ENCODE measurements at regions not wholly inside any gene's neighbourhood (a gene's known extent, or its start where the extent isn't known, plus 50 kb on each side); places are given as distances from the start of the nearest gene placed in this dataset.

GRCh38 chr7:8353991-8354390 lies 79.4 kb upstream of the NXPH1 start:
- no peak for TF ChIP-seq RCOR1 (IDR thresholded peaks at IDR 0.05; ENCODE audit: low read length)
- no peak for TF ChIP-seq NRF1 (IDR thresholded peaks at IDR 0.05; ENCODE audit: low read depth, low read length)
- no peak for TF ChIP-seq JUND (IDR thresholded peaks at IDR 0.05)
- TF ChIP-seq REST (IDR thresholded peaks at IDR 0.05; ENCODE audit: low read depth, low read length) = no peak
- no peak for TF ChIP-seq FOXJ3 (CRISPR knock-in tag; IDR thresholded peaks at IDR 0.05)
- TF ChIP-seq EP300 (IDR thresholded peaks at IDR 0.05; ENCODE audit: borderline replicate concordance in 1 of 2, low read depth in 1 of 2, low read length in 1 of 2) = no peak
- no peak for TF ChIP-seq SMC3 (IDR thresholded peaks at IDR 0.05; ENCODE audit: low read depth, low read length)
- TF ChIP-seq SIN3A (IDR thresholded peaks at IDR 0.05; ENCODE audit: borderline replicate concordance, low read depth, low read length) = no peak
- no peak for TF ChIP-seq EZH2phosphoT487 (IDR thresholded peaks at IDR 0.05; ENCODE audit: borderline replicate concordance, low read depth)
- no peak for TF ChIP-seq NFIC (IDR thresholded peaks at IDR 0.05; ENCODE audit: borderline replicate concordance)
- no peak for TF ChIP-seq PBX3 (IDR thresholded peaks at IDR 0.05)
- TF ChIP-seq IRF3 (IDR thresholded peaks at IDR 0.05; ENCODE audit: low read depth, low read length) = no peak
- no peak overlapping the region for H3K9ac ChIP-seq
- CTCF ChIA-PET = no interaction called here
- peaks cover 0 to 10% of the 10 kb centered on the region in 2 experiments; a peak in 1 of 4 replicates for H3K4me1 ChIP-seq (ENCODE audit: control insufficient read depth in 1 of 2, insufficient read depth in 2 of 2, low read depth in 1 of 2, low read length in 1 of 2)
- H3K27me3 ChIP-seq (ENCODE audit: insufficient read depth) = no peaks in the 10 kb centered on the region
- WGBS (ENCODE audit: low lambda C conversion rate) = 71% methylated on average over 2 of the region's 2 CpGs
- no peak overlapping the region for H3K4me3 ChIP-seq (ENCODE audit: low read depth in 2 of 2, low read length in 1 of 2)
- no peaks in the 10 kb centered on the region for H4K20me1 ChIP-seq (ENCODE audit: insufficient read depth)
- no peaks in the 10 kb centered on the region for H3K79me2 ChIP-seq (ENCODE audit: insufficient read depth)
- DNase-seq = no peak
- H3F3A ChIP-seq (replicated peaks; ENCODE audit: insufficient read depth) = no peaks in the 10 kb centered on the region
- no peaks in the 10 kb centered on the region for H3K9me2 ChIP-seq
- no peaks in the 10 kb centered on the region for H3K36me3 ChIP-seq (replicated peaks in 1 of 2; ENCODE audit: control insufficient read depth in 1 of 2, insufficient read depth in 2 of 2, low read length in 1 of 2)
- no peak overlapping the region for H3K27ac ChIP-seq (ENCODE audit: low read depth in 2 of 2, low read length in 1 of 2)
- H3K9me3 ChIP-seq = no peaks in the 10 kb centered on the region
- POLR2A ChIA-PET = no interaction called here
- H2AFZ ChIP-seq (ENCODE audit: low read depth) = no peak overlapping the region
- H3K4me2 ChIP-seq = no peak overlapping the region

- Histone ChIP-seq H3K4me2 (no peak overlapping the region), H3K4me3 (ENCODE audit: low read depth in 2 of 2, low read length in 1 of 2) (no peak overlapping the region), H4K20me1 (ENCODE audit: insufficient read depth) (no peaks in the 10 kb centered on the region), H3K27ac (ENCODE audit: low read depth in 2 of 2, low read length in 1 of 2) (no peak overlapping the region; a peak in 1 of 4 replicates), H2AFZ (ENCODE audit: low read depth) (no peak overlapping the region), H3F3A (replicated peaks; ENCODE audit: insufficient read depth) (no peaks in the 10 kb centered on the region), H3K79me2 (ENCODE audit: insufficient read depth) (no peaks in the 10 kb centered on the region), H3K36me3 (replicated peaks in 1 of 2; ENCODE audit: control insufficient read depth in 1 of 2, insufficient read depth in 2 of 2, low read length in 1 of 2) (no peaks in the 10 kb centered on the region), H3K9ac (no peak overlapping the region), H3K9me3 (no peaks in the 10 kb centered on the region), H3K9me2 (no peaks in the 10 kb centered on the region), H3K4me1 (ENCODE audit: control insufficient read depth in 1 of 2, insufficient read depth in 2 of 2, low read depth in 1 of 2, low read length in 1 of 2) (peaks cover 0 to 14% of the 10 kb centered on the region in 2 experiments; a peak in 2 of 4 replicates), H3K27me3 (ENCODE audit: insufficient read depth) (no peaks in the 10 kb centered on the region)
- DNase-seq = no peak
- POLR2A ChIA-PET = no interaction called here
- CTCF ChIA-PET = no interaction called here
- WGBS (ENCODE audit: low lambda C conversion rate) = 71% methylated on average over 4 of the region's 4 CpGs
- TF ChIP-seq GABPA (IDR thresholded peaks at IDR 0.05; ENCODE audit: low read depth) (no peak), YY1 (IDR thresholded peaks at IDR 0.05; ENCODE audit: low read depth) (no peak), TEAD4 (IDR thresholded peaks at IDR 0.05; ENCODE audit: borderline replicate concordance, insufficient read depth) (no peak)
Measured at GRCh38 chr7:8354503-8354902, 78.9 kb upstream of the NXPH1 start.
